Thymus (tissue), 11 donors: ENCODE measurements at regions not wholly inside any gene's neighbourhood (a gene's known extent, or its start where the extent isn't known, plus 50 kb on each side); places are given as distances from the start of the nearest gene placed in this dataset.

Source experiments
- DNase-seq, 9 donors: peaks; one replicate each; pipeline ENCODE4 v3.0.0-alpha.2; 2013; ENCODE audit warnings: low spot score in 9 of 9, low read depth in 6 of 9, missing footprints in 1 of 9
- H3K27ac ChIP-seq, 2 donors: one replicate each; pipeline ENCODE4 v1.5.1; 2013; ENCODE audit warnings: control low read depth in 1 of 2, low read depth in 1 of 2, low read length in 1 of 2, mild to moderate bottlenecking in 1 of 2, moderate library complexity in 1 of 2
- H3K27me3 ChIP-seq, 2 donors: one replicate each; pipeline ENCODE4 v1.5.1; 2013; ENCODE audit warnings: low read length in 1 of 2; ENCODE audit not compliant: control insufficient read depth in 2 of 2, insufficient read depth in 1 of 2
- H3K36me3 ChIP-seq, 2 donors: one replicate each; pipeline ENCODE4 v1.5.1; 2013; ENCODE audit warnings: low read length in 1 of 2, mild to moderate bottlenecking in 1 of 2, moderate library complexity in 1 of 2; ENCODE audit not compliant: control insufficient read depth in 2 of 2, insufficient read depth in 2 of 2
- H3K4me1 ChIP-seq, 2 donors: one replicate each; pipeline ENCODE4 v1.5.1; 2013; ENCODE audit warnings: low read length in 2 of 2; ENCODE audit not compliant: control insufficient read depth in 2 of 2, insufficient read depth in 2 of 2
- H3K4me3 ChIP-seq, 2 donors: one replicate each; pipeline ENCODE4 v1.5.1; 2013; ENCODE audit warnings: low read length in 2 of 2, control low read depth in 1 of 2, mild to moderate bottlenecking in 1 of 2
- H3K9me3 ChIP-seq, 2 donors: one replicate each; pipeline ENCODE4 v1.5.1; 2013; ENCODE audit warnings: low read length in 1 of 2, mild to moderate bottlenecking in 1 of 2; ENCODE audit not compliant: control insufficient read depth in 2 of 2, insufficient read depth in 1 of 2
- WGBS: extraction: QIAGEN DNeasy Blood & Tissue Kit; methylation state at CpG from one replicate; pipeline ENCODE4 v1.1.7; 2013; 5-methylcytosine and 5-hydroxymethylcytosine counted together
- donor health status: healthy.

GRCh38 chr4:138953961-138954371 is 61.6 kb upstream of the NOCT start:
- WGBS: 36% methylated on average over 2 of the region's 2 CpGs
- no peaks in the 10 kb centered on the region for H3K9me3 ChIP-seq
- no peaks in the 10 kb centered on the region for H3K4me1 ChIP-seq
- H3K27me3 ChIP-seq: no peaks in the 10 kb centered on the region
- peak overlapping the region in 1 of 2 donors; percentile 63 for H3K27ac ChIP-seq
- no peak overlapping the region for H3K4me3 ChIP-seq
- H3K36me3 ChIP-seq: no peaks in the 10 kb centered on the region
- DNase-seq: peak in 1 of 9 donors; percentile 38

GRCh38 chr4:138952411-138952810 is 63.2 kb upstream of the NOCT start:
- Histone ChIP-seq H3K4me3 (no peak overlapping the region), H3K4me1 (no peaks in the 10 kb centered on the region), H3K9me3 (no peaks in the 10 kb centered on the region), H3K27me3 (no peaks in the 10 kb centered on the region), H3K36me3 (no peaks in the 10 kb centered on the region), H3K27ac (no peak overlapping the region)
- no peak for DNase-seq

GRCh38 chr4:138951764-138952163 is 63.8 kb upstream of the NOCT start:
- Histone ChIP-seq H3K27ac (no peak overlapping the region), H3K4me3 (no peak overlapping the region), H3K4me1 (no peaks in the 10 kb centered on the region), H3K9me3 (no peaks in the 10 kb centered on the region), H3K36me3 (no peaks in the 10 kb centered on the region), H3K27me3 (no peaks in the 10 kb centered on the region)
- WGBS: 84% methylated on average over 1 of the region's 1 CpG
- no peak for DNase-seq

- Histone ChIP-seq H3K36me3 (no peaks in the 10 kb centered on the region), H3K4me3 (no peak overlapping the region), H3K4me1 (no peaks in the 10 kb centered on the region), H3K27me3 (no peaks in the 10 kb centered on the region), H3K9me3 (no peaks in the 10 kb centered on the region), H3K27ac (no peak overlapping the region)
- no peak for DNase-seq
- 71% methylated on average over 4 of the region's 4 CpGs for WGBS
Observed at GRCh38 chr4:138949866-138950265, 65.7 kb upstream of the NOCT start.

- Histone ChIP-seq H3K9me3 (no peaks in the 10 kb centered on the region), H3K27me3 (no peaks in the 10 kb centered on the region)
- DNase-seq: no peak
Observed at GRCh38 chr4:138948918-138949317, 66.7 kb upstream of the NOCT start.

GRCh38 chr4:138946306-138946705 is 69.3 kb upstream of the NOCT start:
- no peaks in the 10 kb centered on the region for H3K9me3 ChIP-seq
- H3K27ac ChIP-seq: no peak overlapping the region
- WGBS: 100% methylated on average over 1 of the region's 1 CpG
- H3K36me3 ChIP-seq: no peaks in the 10 kb centered on the region
- DNase-seq: no peak
- no peaks in the 10 kb centered on the region for H3K4me1 ChIP-seq
- H3K27me3 ChIP-seq: no peaks in the 10 kb centered on the region
- H3K4me3 ChIP-seq: no peak overlapping the region

More at GRCh38 chr4:138948918-138949317, 66.7 kb upstream of the NOCT start:
- Histone ChIP-seq H3K4me3 (no peak overlapping the region), H3K27ac (no peak overlapping the region), H3K36me3 (no peaks in the 10 kb centered on the region), H3K4me1 (no peaks in the 10 kb centered on the region)
- 93% methylated on average over 2 of the region's 2 CpGs for WGBS

GRCh38 chr4:138945840-138946239 is 69.7 kb upstream of the NOCT start:
- H3K27me3 ChIP-seq: no peaks in the 10 kb centered on the region
- no peak overlapping the region for H3K4me3 ChIP-seq
- H3K36me3 ChIP-seq: no peaks in the 10 kb centered on the region
- DNase-seq: no peak
- H3K9me3 ChIP-seq: no peaks in the 10 kb centered on the region
- 95% methylated on average over 1 of the region's 1 CpG for WGBS
- H3K27ac ChIP-seq: no peak overlapping the region
- no peaks in the 10 kb centered on the region for H3K4me1 ChIP-seq

- Histone ChIP-seq H3K27ac (no peak overlapping the region), H3K27me3 (no peaks in the 10 kb centered on the region), H3K4me3 (no peak overlapping the region), H3K4me1 (no peaks in the 10 kb centered on the region), H3K9me3 (no peaks in the 10 kb centered on the region), H3K36me3 (no peaks in the 10 kb centered on the region)
- DNase-seq: no peak
- WGBS: 89% methylated on average over 2 of the region's 2 CpGs
Observed at GRCh38 chr4:138945401-138945800, 70.2 kb upstream of the NOCT start.

GRCh38 chr4:138943893-138944292 is 71.7 kb upstream of the NOCT start:
- Histone ChIP-seq H3K36me3 (no peaks in the 10 kb centered on the region), H3K27ac (no peak overlapping the region), H3K4me3 (no peak overlapping the region), H3K9me3 (no peaks in the 10 kb centered on the region), H3K4me1 (no peaks in the 10 kb centered on the region), H3K27me3 (no peaks in the 10 kb centered on the region)
- no peak for DNase-seq
- 97% methylated on average over 5 of the region's 5 CpGs for WGBS

- Histone ChIP-seq H3K9me3 (no peaks in the 10 kb centered on the region), H3K4me3 (no peak overlapping the region), H3K27ac (no peak overlapping the region), H3K27me3 (no peaks in the 10 kb centered on the region), H3K4me1 (no peaks in the 10 kb centered on the region), H3K36me3 (no peaks in the 10 kb centered on the region)
- no peak for DNase-seq
- WGBS: 99% methylated on average over 1 of the region's 1 CpG
Observed at GRCh38 chr4:138941037-138941436, 74.5 kb upstream of the NOCT start.
